HG02571 (cell line): ENCODE measurements at regions not wholly inside any gene's neighbourhood (a gene's known extent, or its start where the extent isn't known, plus 50 kb on each side); places are given as distances from the start of the nearest gene placed in this dataset.
"Not testable (repeated sequence)": the region's sequence is repeated elsewhere in the genome, so short reads cannot be mapped to it uniquely, and the experiment has no call there.

Experiments
- ATAC-seq: cut with Tn5 transposase; IDR thresholded peaks from one replicate; pipeline ENCODE4 v1.9.1; 2021; ENCODE audit warnings: mild to moderate bottlenecking, moderate library complexity; ENCODE audit not compliant: unreplicated experiment

- ATAC-seq: no peak
Observed at GRCh38 chr10:81200801-81201200, 663.1 kb downstream of the SH2D4B start.

DNA sequence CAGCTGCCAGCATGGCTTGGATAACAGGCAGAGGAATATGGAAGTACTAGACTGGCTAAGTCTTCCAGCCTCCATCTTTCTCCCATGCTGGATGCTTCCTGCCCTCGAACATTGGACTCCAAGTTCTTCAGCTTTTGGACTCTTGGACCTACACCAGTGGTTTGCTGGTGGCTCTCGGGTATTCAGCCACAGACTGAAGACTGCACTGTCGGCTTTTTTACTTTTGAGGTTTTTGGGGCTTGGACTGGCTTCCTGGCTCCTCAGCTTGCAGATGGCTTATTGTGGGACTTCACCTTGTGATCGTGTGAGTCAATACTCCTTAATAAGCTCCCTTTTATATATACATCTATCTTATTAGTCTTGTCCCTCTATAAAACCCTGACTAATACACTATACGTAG, 667.6 kb upstream of the NRG3 start:
- ATAC-seq: not testable (repeated sequence)

- no peak for ATAC-seq
Observed at GRCh38 chr10:81213370-81213769, 661.6 kb upstream of the NRG3 start.

- ATAC-seq: no peak
Observed at GRCh38 chr10:81215498-81215897, 659.5 kb upstream of the NRG3 start.

DNA sequence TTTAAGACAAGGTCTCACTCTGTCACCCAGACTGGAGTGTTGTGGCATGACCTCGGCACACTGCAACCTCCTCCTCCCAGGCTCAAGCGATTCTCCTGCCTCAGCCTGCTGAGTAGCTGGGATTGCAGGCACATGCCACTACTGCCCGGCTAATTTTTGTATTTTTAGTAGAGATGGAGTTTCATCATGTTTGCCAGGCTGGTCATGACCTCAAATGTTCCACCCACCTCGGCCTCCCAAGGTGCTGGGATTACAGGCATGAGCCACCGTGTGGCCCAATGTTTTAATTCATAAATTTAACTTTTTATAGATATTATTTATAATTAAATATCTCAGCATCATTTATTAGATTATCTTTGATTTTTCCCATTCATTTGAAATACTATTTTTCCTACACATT, 658.0 kb upstream of the NRG3 start:
- ATAC-seq: no peak

- no peak for ATAC-seq
Observed at GRCh38 chr10:81218307-81218706, 656.7 kb upstream of the NRG3 start.

GRCh38 chr10:81219758-81220157, 655.2 kb upstream of the NRG3 start:
- no peak for ATAC-seq

DNA sequence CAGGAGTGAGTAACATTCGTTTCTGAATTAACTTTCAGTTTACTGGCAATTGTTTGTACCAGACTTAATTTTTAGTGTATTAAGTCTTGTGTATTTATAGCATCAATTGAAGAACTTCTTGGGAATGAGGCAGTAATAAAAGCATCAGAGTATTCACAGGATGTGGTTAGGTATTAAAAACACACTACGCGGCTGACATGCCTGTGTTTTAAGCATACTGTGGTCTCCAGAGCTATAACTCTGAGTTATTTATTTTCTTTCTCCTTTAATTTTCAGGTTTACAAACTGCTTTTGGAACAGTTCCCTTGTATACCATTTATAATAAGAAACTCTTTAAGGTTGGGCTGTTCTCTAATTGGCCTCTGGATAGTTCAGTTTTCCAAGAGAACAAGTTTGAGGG, 626.1 kb upstream of the NRG3 start:
- no peak for ATAC-seq

DNA sequence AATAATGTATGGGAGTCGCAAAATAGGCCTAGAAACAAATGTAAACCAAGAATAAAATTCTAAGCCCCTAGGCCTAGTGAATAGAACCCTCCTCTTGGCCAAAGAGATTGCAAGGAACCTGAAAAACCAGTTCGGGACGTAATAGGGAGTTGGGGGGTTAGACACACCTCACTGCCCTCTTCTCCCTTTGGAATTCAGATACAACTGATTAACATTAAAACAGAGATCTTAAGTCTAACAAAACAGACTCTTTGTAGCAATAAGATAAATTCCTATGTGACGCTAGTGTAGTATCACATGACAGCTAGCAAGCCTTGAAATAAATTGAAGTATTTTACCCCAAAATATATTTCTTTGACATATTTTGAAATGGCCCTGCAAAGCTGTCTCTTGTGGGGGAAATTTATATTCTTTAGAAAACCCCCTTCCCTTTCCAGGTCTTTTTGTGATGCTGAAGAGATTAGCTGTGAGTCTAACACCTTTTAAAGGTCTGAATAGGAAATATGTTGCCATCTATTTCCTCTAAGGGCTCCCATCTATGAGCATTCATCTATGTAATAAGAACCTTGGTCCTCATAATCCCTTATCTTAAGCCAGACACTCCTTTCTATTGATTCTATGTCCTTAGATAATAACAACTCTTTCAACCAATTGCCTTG, 623.4 kb upstream of the NRG3 start:
- no peak for ATAC-seq

GRCh38 chr10:81264991-81265390, 610.0 kb upstream of the NRG3 start:
- not testable (repeated sequence) for ATAC-seq

- ATAC-seq: no peak
Observed at GRCh38 chr10:81270051-81270450, 604.9 kb upstream of the NRG3 start.

DNA sequence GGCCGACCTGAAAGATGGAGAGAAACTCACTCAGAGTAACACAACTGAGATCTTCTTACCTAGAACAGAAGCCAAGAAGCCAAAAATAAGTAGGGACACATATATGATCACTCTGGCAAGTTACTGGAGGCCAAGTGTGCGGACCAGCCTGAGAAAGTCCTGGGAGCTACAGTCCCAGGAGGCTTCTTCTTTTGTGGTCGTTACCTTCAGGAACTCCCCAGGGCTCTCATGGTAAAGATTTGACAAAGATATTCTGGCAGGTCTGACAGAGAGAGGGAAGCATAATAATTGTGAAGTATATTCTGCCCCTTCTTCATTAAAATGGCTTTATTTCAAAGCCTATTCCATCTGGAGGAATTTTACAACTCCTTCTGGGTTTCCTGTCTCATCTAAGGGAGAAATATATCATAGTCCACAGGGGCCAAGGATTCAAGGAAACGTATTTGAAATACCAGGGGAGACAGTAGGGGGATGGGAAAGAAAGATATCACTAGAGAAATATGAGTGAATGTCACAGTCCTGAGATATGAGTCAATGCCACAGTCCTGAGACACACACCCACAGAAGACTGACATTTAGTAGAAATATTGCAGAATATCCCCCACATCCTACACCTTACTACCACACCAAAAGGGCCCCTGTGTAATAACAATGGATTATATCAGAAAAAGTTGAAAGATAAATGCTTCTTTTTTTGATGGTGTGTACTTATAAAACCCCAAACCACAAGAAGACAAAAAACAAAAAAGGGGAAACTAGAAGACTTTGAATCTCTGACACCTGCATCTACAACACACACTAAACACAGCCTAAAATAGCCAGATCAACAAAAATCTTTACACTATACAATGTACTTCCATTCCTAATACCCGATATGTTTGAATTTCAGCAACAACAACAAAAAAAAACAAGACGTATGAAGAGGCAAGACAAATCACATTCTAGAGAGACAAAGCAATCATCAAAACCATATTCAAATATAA, 594.2 kb upstream of the NRG3 start:
- ATAC-seq: no peak

DNA sequence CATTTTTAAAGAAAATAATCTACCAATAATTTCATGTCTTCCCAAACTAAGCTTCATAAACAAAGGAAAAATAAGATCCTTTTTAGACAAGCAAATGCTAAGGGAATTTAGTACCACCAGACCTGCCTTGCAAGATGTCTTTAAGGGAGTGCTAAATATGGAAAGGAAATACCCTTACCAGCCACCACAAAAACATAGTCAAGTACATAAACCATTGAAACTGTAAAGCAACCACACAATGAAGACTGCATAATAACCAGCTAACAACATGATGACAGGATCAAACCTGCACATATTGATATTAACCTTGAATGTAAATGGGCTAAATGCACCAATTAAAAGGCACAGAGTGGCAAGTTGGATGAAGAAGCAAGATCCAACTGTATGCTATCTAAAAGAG, 586.5 kb upstream of the NRG3 start:
- ATAC-seq: no peak

DNA sequence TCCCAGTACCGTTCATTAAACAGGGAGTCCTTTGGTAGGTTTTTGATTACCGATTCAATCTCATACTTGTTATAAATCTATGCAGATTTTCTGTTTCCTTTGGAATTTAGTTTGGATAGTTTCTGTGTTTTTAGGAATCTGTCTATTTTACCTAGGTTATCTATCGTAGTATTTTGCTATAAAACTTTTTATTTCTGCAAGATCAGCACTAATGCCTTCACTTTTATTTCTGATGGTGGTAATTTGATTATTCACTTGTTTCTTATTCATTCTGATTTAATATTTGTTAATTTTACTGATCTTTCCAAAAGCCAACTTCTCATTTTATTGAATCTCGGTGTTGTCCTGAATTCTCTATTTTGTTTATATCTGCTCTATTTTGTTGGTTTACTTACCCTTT, 577.7 kb upstream of the NRG3 start:
- ATAC-seq: no peak

DNA sequence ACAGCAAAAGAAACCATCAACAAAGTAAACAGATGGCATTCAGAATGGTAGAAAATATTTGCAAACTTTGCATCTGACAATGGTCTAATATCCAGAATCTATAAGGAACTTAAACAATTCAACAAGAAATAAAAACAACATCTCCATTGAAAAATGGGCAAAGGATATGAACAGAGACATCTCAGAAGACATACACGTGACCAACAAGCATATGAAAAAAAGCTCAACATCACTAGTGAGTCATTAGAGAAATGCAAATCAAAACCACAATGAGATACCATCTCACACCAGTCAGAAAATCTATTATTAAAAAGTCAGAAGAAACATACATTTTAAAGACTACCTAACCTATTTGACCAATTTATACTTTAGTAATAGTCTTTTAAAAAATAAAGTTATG, 571.3 kb upstream of the NRG3 start:
- no peak for ATAC-seq

GRCh38 chr10:81306971-81307782, 567.8 kb upstream of the NRG3 start:
- ATAC-seq: no peak

- ATAC-seq: no peak
Observed at GRCh38 chr10:81309041-81309552, 565.9 kb upstream of the NRG3 start.

GRCh38 chr10:81314471-81314870, 560.5 kb upstream of the NRG3 start:
- ATAC-seq: no peak

- ATAC-seq: no peak
Observed at GRCh38 chr10:81315026-81315425, 560.0 kb upstream of the NRG3 start.

DNA sequence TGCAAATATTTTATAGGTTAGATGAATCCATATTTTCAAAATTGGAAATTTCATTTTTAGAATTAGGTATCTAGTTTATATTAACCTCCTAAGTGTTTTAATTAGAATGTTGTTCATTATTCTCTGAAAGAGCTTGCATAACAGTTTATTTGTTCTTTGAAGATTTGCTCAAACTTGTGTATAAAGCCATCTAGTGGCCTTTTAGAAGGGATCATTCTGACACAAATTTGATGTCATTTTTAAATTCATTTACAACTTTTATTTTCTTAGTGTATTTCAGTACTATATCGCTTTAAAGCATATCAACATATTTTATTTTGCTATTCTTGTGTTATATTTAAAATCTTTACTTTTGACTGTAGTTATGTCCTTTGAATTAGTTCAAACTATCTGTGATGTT, 527.0 kb upstream of the NRG3 start:
- ATAC-seq: no peak

- no peak for ATAC-seq
Observed at GRCh38 chr10:81367132-81367531, 507.9 kb upstream of the NRG3 start.
